ENCODE measurements at regions not wholly inside any gene's neighbourhood (a gene's known extent, or its start where the extent isn't known, plus 50 kb on each side); places are given as distances from the start of the nearest gene placed in this dataset.

DNA sequence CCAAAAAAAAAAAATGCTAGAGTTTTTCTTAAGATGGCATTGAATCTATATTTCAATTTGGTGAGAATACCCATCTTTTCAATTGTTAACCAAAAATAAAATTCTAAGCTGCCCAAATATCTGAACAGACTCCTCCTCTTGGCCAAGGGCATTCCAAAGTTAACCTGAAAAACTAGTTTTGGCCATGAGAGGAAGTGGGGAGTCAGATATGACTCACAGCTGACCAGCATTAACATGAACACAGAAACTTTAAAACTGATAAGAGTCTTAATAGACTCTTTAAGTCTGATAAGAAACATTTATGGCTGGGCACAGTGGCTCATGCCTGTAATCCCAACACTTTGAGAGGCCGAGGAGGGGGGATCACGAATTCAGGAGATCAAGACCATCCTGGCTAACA lies 171.3 kb downstream of the FAXC start:
- Histone ChIP-seq H3K4me3 (no peak overlapping the region), H3K27ac (ENCODE audit: low read depth in 1 of 2, low read length in 1 of 2) (no peak overlapping the region), H3K9me3 (ENCODE audit: control insufficient read depth in 4 of 4, insufficient read depth in 3 of 4, low read length in 3 of 4) (no peaks in the 10 kb centered on the region), H3K4me1 (ENCODE audit: control insufficient read depth in 5 of 5, insufficient read depth in 5 of 5, low read length in 5 of 5) (no peaks in the 10 kb centered on the region), H3K9ac (ENCODE audit: insufficient read depth in 1 of 2, low read length in 2 of 2) (no peak overlapping the region), H3K27me3 (ENCODE audit: control insufficient read depth in 3 of 3, insufficient read depth in 3 of 3, low read length in 2 of 3) (no peaks in the 10 kb centered on the region), H3K36me3 (ENCODE audit: control insufficient read depth in 4 of 4, insufficient read depth in 4 of 4, low read length in 4 of 4) (no peaks in the 10 kb centered on the region)
- ATAC-seq (ENCODE audit: insufficient read depth, low FRiP score) (peak; percentile 66), DNase-seq (peak in 2 of 3 donors; percentile 11 to 29)
- WGBS, 2 donors = 43 to 66% methylated on average over 2 of the region's 2 CpGs
- TF ChIP-seq, protein P1, sequence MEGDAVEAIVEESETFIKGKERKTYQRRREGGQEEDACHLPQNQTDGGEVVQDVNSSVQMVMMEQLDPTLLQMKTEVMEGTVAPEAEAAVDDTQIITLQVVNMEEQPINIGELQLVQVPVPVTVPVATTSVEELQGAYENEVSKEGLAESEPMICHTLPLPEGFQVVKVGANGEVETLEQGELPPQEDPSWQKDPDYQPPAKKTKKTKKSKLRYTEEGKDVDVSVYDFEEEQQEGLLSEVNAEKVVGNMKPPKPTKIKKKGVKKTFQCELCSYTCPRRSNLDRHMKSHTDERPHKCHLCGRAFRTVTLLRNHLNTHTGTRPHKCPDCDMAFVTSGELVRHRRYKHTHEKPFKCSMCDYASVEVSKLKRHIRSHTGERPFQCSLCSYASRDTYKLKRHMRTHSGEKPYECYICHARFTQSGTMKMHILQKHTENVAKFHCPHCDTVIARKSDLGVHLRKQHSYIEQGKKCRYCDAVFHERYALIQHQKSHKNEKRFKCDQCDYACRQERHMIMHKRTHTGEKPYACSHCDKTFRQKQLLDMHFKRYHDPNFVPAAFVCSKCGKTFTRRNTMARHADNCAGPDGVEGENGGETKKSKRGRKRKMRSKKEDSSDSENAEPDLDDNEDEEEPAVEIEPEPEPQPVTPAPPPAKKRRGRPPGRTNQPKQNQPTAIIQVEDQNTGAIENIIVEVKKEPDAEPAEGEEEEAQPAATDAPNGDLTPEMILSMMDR (IDR thresholded peaks at IDR 0.05; ENCODE audit: control extremely low read depth, extremely low read depth) = no peak

DNA sequence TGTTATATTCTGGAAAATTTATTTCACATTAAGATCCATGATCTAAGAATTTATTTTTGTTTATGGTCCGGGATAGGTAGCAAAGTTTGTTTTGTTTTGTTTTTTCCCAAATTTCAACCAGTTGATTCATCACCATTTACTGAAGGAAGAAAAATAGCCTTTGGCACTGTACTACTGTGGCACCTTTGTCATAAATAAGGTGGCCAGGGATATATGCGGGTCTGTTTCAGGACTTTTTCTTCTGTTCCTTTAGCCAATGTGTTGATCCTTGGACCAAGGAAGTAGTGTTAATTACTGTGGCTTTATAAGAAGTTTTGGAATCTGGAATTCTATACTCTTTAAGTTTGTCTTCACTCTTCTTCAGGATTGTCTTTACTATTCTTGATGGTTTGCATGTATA lies 171.7 kb downstream of the FAXC start:
- ATAC-seq (ENCODE audit: insufficient read depth, low FRiP score) (no peak), DNase-seq (no peak)
- Histone ChIP-seq H3K4me3 (no peak overlapping the region), H3K9me3 (ENCODE audit: control insufficient read depth in 4 of 4, insufficient read depth in 3 of 4, low read length in 3 of 4) (no peaks in the 10 kb centered on the region), H3K27ac (ENCODE audit: low read depth in 1 of 2, low read length in 1 of 2) (no peak overlapping the region), H3K4me1 (ENCODE audit: control insufficient read depth in 5 of 5, insufficient read depth in 5 of 5, low read length in 5 of 5) (no peaks in the 10 kb centered on the region), H3K9ac (ENCODE audit: insufficient read depth in 1 of 2, low read length in 2 of 2) (no peak overlapping the region), H3K27me3 (ENCODE audit: control insufficient read depth in 3 of 3, insufficient read depth in 3 of 3, low read length in 2 of 3) (no peaks in the 10 kb centered on the region), H3K36me3 (ENCODE audit: control insufficient read depth in 4 of 4, insufficient read depth in 4 of 4, low read length in 4 of 4) (no peaks in the 10 kb centered on the region)
- TF ChIP-seq, protein P1 (IDR thresholded peaks at IDR 0.05; ENCODE audit: control extremely low read depth, extremely low read depth) = no peak
- 90 to 96% methylated on average over 2 of the region's 2 CpGs for WGBS, 2 donors

DNA sequence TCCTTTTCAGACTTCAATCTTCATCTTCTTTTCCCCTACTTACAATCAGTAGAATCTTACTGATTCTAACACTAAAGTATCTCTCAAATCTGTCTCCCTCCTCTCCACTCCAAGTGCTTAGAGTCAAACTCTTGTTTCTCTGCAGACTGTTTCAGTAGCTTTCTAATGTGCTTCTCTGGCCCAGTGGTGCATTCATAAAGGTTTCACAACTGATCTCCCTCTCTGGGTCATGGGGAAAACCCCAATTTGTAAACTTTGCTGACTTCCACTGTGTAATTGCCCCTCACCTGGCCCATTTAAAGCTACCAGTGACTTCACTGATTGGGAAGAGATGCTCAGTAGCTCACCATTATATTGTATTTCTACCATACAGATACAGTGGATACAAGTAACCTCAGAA lies 183.6 kb downstream of the FAXC start:
- TF ChIP-seq, protein P1 (IDR thresholded peaks at IDR 0.05; ENCODE audit: control extremely low read depth, extremely low read depth) = no peak
- no peaks in the 10 kb centered on the region for H3K4me1 ChIP-seq (ENCODE audit: control insufficient read depth in 5 of 5, insufficient read depth in 5 of 5, low read length in 5 of 5)
- no peaks in the 10 kb centered on the region for H3K9me3 ChIP-seq (ENCODE audit: control insufficient read depth in 4 of 4, insufficient read depth in 3 of 4, low read length in 3 of 4)
- no peak overlapping the region for H3K9ac ChIP-seq (ENCODE audit: insufficient read depth in 1 of 2, low read length in 2 of 2)
- DNase-seq (no peak), ATAC-seq (ENCODE audit: insufficient read depth, low FRiP score) (no peak)
- H3K27me3 ChIP-seq (ENCODE audit: control insufficient read depth in 3 of 3, insufficient read depth in 3 of 3, low read length in 2 of 3) = peaks cover 0 to 2% (median 0%) of the 10 kb centered on the region in 3 donors
- H3K27ac ChIP-seq (ENCODE audit: low read depth in 1 of 2, low read length in 1 of 2) = no peak overlapping the region
- H3K36me3 ChIP-seq (ENCODE audit: control insufficient read depth in 4 of 4, insufficient read depth in 4 of 4, low read length in 4 of 4) = no peaks in the 10 kb centered on the region
- H3K4me3 ChIP-seq = no peak overlapping the region

DNA sequence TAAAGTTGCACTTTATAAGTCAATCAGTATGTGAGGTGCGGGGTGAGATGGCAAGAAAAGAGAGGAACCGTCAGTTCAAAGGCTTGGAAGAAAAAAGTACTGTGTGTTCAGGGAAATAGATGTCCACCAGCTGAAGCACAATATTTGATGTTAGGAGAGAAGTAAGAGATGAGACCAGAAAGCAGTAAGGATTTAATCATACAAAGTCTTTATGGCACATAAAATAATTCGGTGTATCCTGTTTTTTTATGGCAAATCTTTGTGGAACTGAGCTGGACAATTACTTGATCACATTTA lies 197.2 kb downstream of the FAXC start:
- ATAC-seq (ENCODE audit: insufficient read depth, low FRiP score) = no peak
- H3K27me3 ChIP-seq (ENCODE audit: control insufficient read depth in 3 of 3, insufficient read depth in 3 of 3, low read length in 2 of 3) = no peaks in the 10 kb centered on the region
- H3K36me3 ChIP-seq (ENCODE audit: control insufficient read depth in 4 of 4, insufficient read depth in 4 of 4, low read length in 4 of 4) = no peaks in the 10 kb centered on the region
- DNase-seq = no peak
- H3K27ac ChIP-seq (ENCODE audit: low read depth in 1 of 2, low read length in 1 of 2) = no peak overlapping the region
- peaks cover 0 to 4% (median 0%) of the 10 kb centered on the region in 4 donors for H3K9me3 ChIP-seq (ENCODE audit: control insufficient read depth in 4 of 4, insufficient read depth in 3 of 4, low read length in 3 of 4)
- whole genome bisulfite sequencing, 2 donors = 14 to 22% methylated on average over 3 of the region's 3 CpGs
- H3K9ac ChIP-seq (ENCODE audit: insufficient read depth in 1 of 2, low read length in 2 of 2) = no peak overlapping the region
- TF ChIP-seq, protein P1 (IDR thresholded peaks at IDR 0.05; ENCODE audit: control extremely low read depth, extremely low read depth) = no peak
- peaks cover 0 to 2% (median 0%) of the 10 kb centered on the region in 5 donors for H3K4me1 ChIP-seq (ENCODE audit: control insufficient read depth in 5 of 5, insufficient read depth in 5 of 5, low read length in 5 of 5)
- no peak overlapping the region for H3K4me3 ChIP-seq
